ENCODE measurements at regions not wholly inside any gene's neighbourhood (a gene's known extent, or its start where the extent isn't known, plus 50 kb on each side); places are given as distances from the start of the nearest gene placed in this dataset.
"Not testable (repeated sequence)": the region's sequence is repeated elsewhere in the genome, so short reads cannot be mapped to it uniquely, and the experiment has no call there.

DNA sequence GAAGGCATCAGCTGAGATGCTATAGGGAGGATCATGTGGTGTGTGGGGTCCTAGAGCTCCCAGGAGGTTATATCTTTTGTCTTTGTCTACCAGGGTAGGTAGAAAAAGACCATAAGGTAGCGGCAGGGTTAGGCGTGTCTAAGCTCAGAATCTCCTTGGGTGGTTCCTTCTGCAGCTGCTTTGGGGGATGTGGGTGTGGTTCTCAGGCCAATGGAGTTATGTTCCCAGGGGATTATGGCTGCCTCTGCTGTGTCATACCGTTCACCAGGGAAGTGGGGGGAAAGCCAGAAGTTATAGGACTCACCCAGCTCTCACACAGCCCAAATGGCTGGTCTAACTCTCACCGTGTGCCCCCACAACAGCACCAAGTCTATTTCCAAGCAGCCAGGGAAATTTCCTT, 107.4 kb upstream of the ADGRB3 start:
- no peaks in the 10 kb centered on the region for H3K79me2 ChIP-seq (ENCODE audit: low read length)
- no peak for DNase-seq

DNA sequence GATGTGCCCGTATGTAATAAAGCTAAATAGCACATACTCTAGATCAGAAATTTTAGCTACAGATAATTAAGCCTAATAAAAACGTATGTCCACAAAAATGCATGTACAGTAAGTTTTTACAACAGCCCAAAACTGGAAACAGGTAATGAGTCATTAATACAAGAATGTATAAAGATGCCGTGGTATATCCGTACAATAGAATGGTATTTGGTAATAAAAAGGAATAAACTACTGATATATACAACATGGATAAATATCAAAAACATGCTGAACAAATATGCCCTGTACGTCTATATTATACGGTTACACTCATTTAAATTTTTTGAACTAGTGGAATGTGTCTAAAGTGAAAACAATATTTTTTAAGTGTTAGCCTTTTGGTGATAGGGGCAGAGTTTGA, 128.2 kb upstream of the ADGRB3 start:
- Histone ChIP-seq H3K9ac (ENCODE audit: low read length) (no peak overlapping the region), H3K4me2 (ENCODE audit: low read depth, low read length, poor library complexity, severe bottlenecking) (no peak overlapping the region), H3K27ac (ENCODE audit: low read length) (no peak overlapping the region), H3K9me3 (ENCODE audit: low read length) (no peaks in the 10 kb centered on the region), H3K9me2 (replicated peaks; ENCODE audit: insufficient read depth, low read length) (no peaks in the 10 kb centered on the region), H2AFZ (ENCODE audit: low read length) (no peak overlapping the region), H3K79me2 (ENCODE audit: low read length) (no peaks in the 10 kb centered on the region), H3K27me3 (ENCODE audit: low read length) (no peaks in the 10 kb centered on the region), H3K4me3 (ENCODE audit: low read length) (no peak overlapping the region), H3K4me1 (ENCODE audit: low read length) (no peaks in the 10 kb centered on the region), H4K20me1 (ENCODE audit: insufficient read depth, low read depth, low read length) (no peaks in the 10 kb centered on the region), H3K36me3 (ENCODE audit: insufficient read depth, low read length) (no peaks in the 10 kb centered on the region)
- DNase-seq, result no peak

More for the DNA sequence above, 107.4 kb upstream of the ADGRB3 start:
- Histone ChIP-seq H3K9me3 (ENCODE audit: low read length) (no peaks in the 10 kb centered on the region), H3K9ac (ENCODE audit: low read length) (no peak overlapping the region), H2AFZ (ENCODE audit: low read length) (no peak overlapping the region), H3K4me1 (ENCODE audit: low read length) (no peaks in the 10 kb centered on the region), H3K36me3 (ENCODE audit: insufficient read depth, low read length) (no peaks in the 10 kb centered on the region), H3K4me3 (ENCODE audit: low read length) (no peak overlapping the region), H3K27ac (ENCODE audit: low read length) (no peak overlapping the region), H3K4me2 (ENCODE audit: low read depth, low read length, poor library complexity, severe bottlenecking) (no peak overlapping the region), H3K9me2 (replicated peaks; ENCODE audit: insufficient read depth, low read length) (no peaks in the 10 kb centered on the region), H4K20me1 (ENCODE audit: insufficient read depth, low read depth, low read length) (no peaks in the 10 kb centered on the region), H3K27me3 (ENCODE audit: low read length) (no peaks in the 10 kb centered on the region)

DNA sequence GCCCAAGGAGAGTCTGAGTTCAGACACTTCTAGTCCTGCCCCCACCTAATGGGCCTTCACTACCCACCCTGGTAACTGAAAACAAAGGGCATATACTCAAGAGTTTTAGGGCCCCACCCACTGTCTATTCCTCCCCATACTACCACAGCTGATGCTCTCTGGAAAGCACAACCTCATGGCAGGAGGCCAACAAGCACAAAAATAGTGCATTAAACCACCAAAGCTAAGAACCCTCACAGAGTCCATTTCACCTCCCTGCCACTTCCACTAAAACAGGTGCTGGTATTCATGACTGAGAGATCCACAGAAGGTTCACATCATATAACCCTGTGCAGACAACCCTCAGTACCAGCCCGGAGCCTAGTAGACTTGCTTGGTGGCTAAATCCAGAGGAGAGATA, 132.1 kb upstream of the ADGRB3 start:
- H3K4me2 ChIP-seq (ENCODE audit: low read depth, low read length, poor library complexity, severe bottlenecking), result no peak overlapping the region
- H3K27ac ChIP-seq (ENCODE audit: low read length), result no peak overlapping the region
- H3K9ac ChIP-seq (ENCODE audit: low read length), result no peak overlapping the region
- no peaks in the 10 kb centered on the region for H3K27me3 ChIP-seq (ENCODE audit: low read length)
- H3K79me2 ChIP-seq (ENCODE audit: low read length), result no peaks in the 10 kb centered on the region
- no peaks in the 10 kb centered on the region for H3K9me2 ChIP-seq (replicated peaks; ENCODE audit: insufficient read depth, low read length)
- H4K20me1 ChIP-seq (ENCODE audit: insufficient read depth, low read depth, low read length), result no peaks in the 10 kb centered on the region
- no peak for DNase-seq
- no peak overlapping the region for H2AFZ ChIP-seq (ENCODE audit: low read length)
- H3K4me3 ChIP-seq (ENCODE audit: low read length), result no peak overlapping the region
- no peaks in the 10 kb centered on the region for H3K36me3 ChIP-seq (ENCODE audit: insufficient read depth, low read length)
- no peaks in the 10 kb centered on the region for H3K9me3 ChIP-seq (ENCODE audit: low read length)
- H3K4me1 ChIP-seq (ENCODE audit: low read length), result no peaks in the 10 kb centered on the region

DNA sequence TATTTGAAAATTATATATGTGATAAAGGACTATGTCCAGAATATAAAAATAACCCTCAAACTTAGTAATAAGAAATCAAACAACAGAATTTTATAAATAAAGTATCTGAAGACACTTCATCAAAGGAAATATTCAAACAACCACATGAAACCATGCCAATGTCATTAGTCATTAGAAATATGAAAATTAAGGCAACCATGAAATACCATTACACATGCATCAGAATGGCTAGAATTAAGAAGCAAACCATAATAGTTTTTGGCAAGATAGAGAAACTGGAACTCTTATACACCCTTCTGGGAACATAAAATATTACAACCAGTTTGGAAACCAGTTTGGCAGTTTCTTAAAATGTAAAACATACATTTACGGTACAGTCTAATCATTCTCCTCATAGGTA, 137.2 kb upstream of the ADGRB3 start:
- H3K4me1 ChIP-seq (ENCODE audit: low read length), result no peaks in the 10 kb centered on the region
- H3K9ac ChIP-seq (ENCODE audit: low read length), result no peak overlapping the region
- no peaks in the 10 kb centered on the region for H3K27me3 ChIP-seq (ENCODE audit: low read length)
- H3K36me3 ChIP-seq (ENCODE audit: insufficient read depth, low read length), result no peaks in the 10 kb centered on the region
- no peak overlapping the region for H3K4me3 ChIP-seq (ENCODE audit: low read length)
- H3K27ac ChIP-seq (ENCODE audit: low read length), result no peak overlapping the region
- no peak overlapping the region for H3K4me2 ChIP-seq (ENCODE audit: low read depth, low read length, poor library complexity, severe bottlenecking)
- no peaks in the 10 kb centered on the region for H3K79me2 ChIP-seq (ENCODE audit: low read length)
- no peaks in the 10 kb centered on the region for H4K20me1 ChIP-seq (ENCODE audit: insufficient read depth, low read depth, low read length)
- no peaks in the 10 kb centered on the region for H3K9me3 ChIP-seq (ENCODE audit: low read length)
- H3K9me2 ChIP-seq (replicated peaks; ENCODE audit: insufficient read depth, low read length), result 0 out of 2 replicates have a peak, but pooled peaks cover 4% of the 10 kb centered on the region
- DNase-seq, result no peak
- no peak overlapping the region for H2AFZ ChIP-seq (ENCODE audit: low read length)

DNA sequence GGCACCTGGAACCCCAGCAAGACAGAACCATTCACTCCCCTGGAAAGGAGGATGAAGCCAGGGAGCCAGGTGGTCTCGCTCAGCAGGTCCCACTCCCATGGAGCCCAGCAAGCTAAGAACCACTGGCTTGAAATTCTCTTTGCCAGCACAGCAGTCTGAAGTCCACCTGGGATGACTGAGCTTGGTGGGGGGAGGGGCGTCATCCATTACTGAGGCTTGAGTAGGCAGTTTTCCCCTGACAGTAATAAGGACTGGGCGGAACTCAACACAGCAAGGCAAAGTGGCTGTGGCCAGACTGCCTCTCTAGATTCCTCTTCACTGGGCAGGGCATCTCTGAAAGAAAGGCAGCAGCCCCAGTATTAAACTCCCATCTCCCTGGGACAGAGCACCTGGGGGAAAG, 140.2 kb upstream of the ADGRB3 start:
- H3K79me2 ChIP-seq (ENCODE audit: low read length); H4K20me1 ChIP-seq (ENCODE audit: insufficient read depth, low read depth, low read length); H3K27ac ChIP-seq (ENCODE audit: low read length); H3K27me3 ChIP-seq (ENCODE audit: low read length); H3K9me2 ChIP-seq (replicated peaks; ENCODE audit: insufficient read depth, low read length); H3K4me3 ChIP-seq (ENCODE audit: low read length); H2AFZ ChIP-seq (ENCODE audit: low read length); H3K9ac ChIP-seq (ENCODE audit: low read length); H3K9me3 ChIP-seq (ENCODE audit: low read length); H3K4me2 ChIP-seq (ENCODE audit: low read depth, low read length, poor library complexity, severe bottlenecking); H3K4me1 ChIP-seq (ENCODE audit: low read length); DNase-seq; H3K36me3 ChIP-seq (ENCODE audit: insufficient read depth, low read length): not testable (repeated sequence)

DNA sequence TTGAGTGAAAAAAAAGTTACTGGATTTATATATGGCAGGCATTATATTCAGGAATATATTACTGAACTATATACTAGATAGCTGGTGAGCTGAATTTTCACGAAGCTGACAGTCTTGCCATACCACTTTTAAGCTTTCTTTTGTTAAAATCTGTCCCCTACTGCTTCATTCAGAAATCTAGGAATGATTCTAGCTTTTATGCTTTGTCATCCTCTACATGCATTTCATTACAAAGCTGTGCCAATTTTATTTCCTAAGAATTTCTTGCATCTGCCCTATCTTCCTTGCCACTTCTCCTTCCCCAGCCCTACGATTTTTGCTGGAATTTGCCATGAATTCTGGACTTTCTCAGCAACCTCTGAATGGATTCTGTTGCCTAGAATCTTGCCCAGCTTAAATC, 158.5 kb upstream of the ADGRB3 start:
- H3K36me3 ChIP-seq (ENCODE audit: insufficient read depth, low read length), result no peaks in the 10 kb centered on the region
- no peak overlapping the region for H3K4me2 ChIP-seq (ENCODE audit: low read depth, low read length, poor library complexity, severe bottlenecking)
- H3K9me2 ChIP-seq (replicated peaks; ENCODE audit: insufficient read depth, low read length), result no peaks in the 10 kb centered on the region
- H3K27me3 ChIP-seq (ENCODE audit: low read length), result no peaks in the 10 kb centered on the region
- no peak overlapping the region for H3K4me3 ChIP-seq (ENCODE audit: low read length)
- no peaks in the 10 kb centered on the region for H4K20me1 ChIP-seq (ENCODE audit: insufficient read depth, low read depth, low read length)
- H3K4me1 ChIP-seq (ENCODE audit: low read length), result no peaks in the 10 kb centered on the region
- H3K27ac ChIP-seq (ENCODE audit: low read length), result no peak overlapping the region
- H3K9ac ChIP-seq (ENCODE audit: low read length), result no peak overlapping the region
- H3K9me3 ChIP-seq (ENCODE audit: low read length), result no peaks in the 10 kb centered on the region
- no peak for DNase-seq
- no peaks in the 10 kb centered on the region for H3K79me2 ChIP-seq (ENCODE audit: low read length)
- no peak overlapping the region for H2AFZ ChIP-seq (ENCODE audit: low read length)

DNA sequence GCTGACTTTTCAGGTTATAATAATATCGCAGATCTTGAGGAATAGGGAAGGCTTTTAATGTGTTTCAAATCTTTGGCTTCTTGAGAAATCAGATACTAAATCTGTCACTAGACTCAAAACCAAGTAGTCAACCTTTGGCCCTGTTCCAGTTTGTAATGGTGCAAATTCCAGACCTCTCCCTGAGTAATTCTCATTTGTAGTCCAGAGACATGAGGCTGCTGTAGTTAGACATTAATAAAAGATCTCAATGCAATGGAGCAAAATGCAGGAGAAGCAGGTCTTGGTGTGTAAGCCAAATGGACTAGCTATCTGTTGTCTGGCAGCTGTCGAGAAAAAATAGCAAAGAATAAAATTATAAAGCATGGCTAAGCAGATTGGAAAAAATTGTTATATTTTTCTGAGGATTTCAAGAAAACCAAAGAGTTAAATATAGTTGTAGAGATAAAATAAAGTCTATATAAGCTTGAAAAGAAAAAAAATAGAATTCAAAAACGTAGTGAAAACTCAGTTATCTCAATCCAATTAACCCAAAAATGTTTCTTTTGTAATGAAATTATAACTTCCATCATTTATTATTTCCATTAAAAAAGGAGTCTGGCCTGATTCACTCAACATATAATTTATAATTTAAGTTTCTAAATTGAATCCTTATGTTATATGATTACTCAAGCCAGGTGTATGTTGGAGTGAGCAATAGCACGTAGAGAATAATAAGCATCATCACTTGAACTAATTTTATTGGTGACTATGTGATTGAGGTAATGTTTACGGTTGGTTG, 161.5 kb upstream of the ADGRB3 start:
- no peak overlapping the region for H3K9ac ChIP-seq (ENCODE audit: low read length)
- no peak overlapping the region for H2AFZ ChIP-seq (ENCODE audit: low read length)
- no peak overlapping the region for H3K4me3 ChIP-seq (ENCODE audit: low read length)
- no peaks in the 10 kb centered on the region for H3K27me3 ChIP-seq (ENCODE audit: low read length)
- no peaks in the 10 kb centered on the region for H3K9me3 ChIP-seq (ENCODE audit: low read length)
- no peaks in the 10 kb centered on the region for H3K79me2 ChIP-seq (ENCODE audit: low read length)
- DNase-seq, result no peak
- H3K27ac ChIP-seq (ENCODE audit: low read length), result no peak overlapping the region
- H3K4me2 ChIP-seq (ENCODE audit: low read depth, low read length, poor library complexity, severe bottlenecking), result no peak overlapping the region
- H3K4me1 ChIP-seq (ENCODE audit: low read length), result no peaks in the 10 kb centered on the region
- H3K9me2 ChIP-seq (replicated peaks; ENCODE audit: insufficient read depth, low read length), result no peaks in the 10 kb centered on the region
- no peaks in the 10 kb centered on the region for H4K20me1 ChIP-seq (ENCODE audit: insufficient read depth, low read depth, low read length)
- no peaks in the 10 kb centered on the region for H3K36me3 ChIP-seq (ENCODE audit: insufficient read depth, low read length)

DNA sequence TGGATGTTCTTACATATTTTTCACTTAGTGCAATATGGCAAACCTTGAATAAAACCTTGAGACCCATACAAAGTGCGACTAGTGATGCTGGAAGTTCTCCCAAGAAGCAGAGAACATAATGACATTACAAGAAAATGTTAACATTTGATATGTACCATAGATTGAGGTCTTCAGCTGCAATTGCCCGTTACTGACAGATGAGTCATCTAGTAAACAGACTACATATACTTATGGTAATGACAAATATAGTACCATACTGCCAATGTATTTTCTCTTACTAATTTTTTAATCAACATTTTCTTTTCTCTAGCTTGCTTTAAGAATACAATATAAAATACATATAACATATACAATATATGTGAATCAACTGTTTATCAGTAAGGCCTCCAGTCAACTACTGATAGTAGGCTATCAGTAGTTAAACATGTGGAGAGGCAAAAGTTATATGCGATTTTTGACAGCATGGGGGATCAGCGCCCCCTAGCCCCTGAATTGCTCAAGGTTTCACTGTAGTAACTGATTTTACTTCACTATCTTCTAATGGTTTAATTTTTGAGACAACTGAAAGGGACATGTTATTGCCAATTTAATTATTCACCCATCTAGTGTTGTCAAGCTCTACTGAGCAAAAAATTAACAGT, 166.7 kb upstream of the ADGRB3 start:
- Histone ChIP-seq H3K9ac (ENCODE audit: low read length) (no peak overlapping the region), H3K27ac (ENCODE audit: low read length) (no peak overlapping the region), H3K4me1 (ENCODE audit: low read length) (no peaks in the 10 kb centered on the region), H3K79me2 (ENCODE audit: low read length) (no peaks in the 10 kb centered on the region), H3K4me3 (ENCODE audit: low read length) (no peak overlapping the region), H3K4me2 (ENCODE audit: low read depth, low read length, poor library complexity, severe bottlenecking) (no peak overlapping the region), H2AFZ (ENCODE audit: low read length) (no peak overlapping the region), H3K27me3 (ENCODE audit: low read length) (no peaks in the 10 kb centered on the region), H3K36me3 (ENCODE audit: insufficient read depth, low read length) (no peaks in the 10 kb centered on the region), H3K9me3 (ENCODE audit: low read length) (no peaks in the 10 kb centered on the region), H3K9me2 (replicated peaks; ENCODE audit: insufficient read depth, low read length) (no peaks in the 10 kb centered on the region), H4K20me1 (ENCODE audit: insufficient read depth, low read depth, low read length) (no peaks in the 10 kb centered on the region)
- peak; percentile 55 for DNase-seq

All from Karpas-422 (cell line).